Endodermal cell (in vitro differentiated cells): ENCODE measurements at regions not wholly inside any gene's neighbourhood (a gene's known extent, or its start where the extent isn't known, plus 50 kb on each side); places are given as distances from the start of the nearest gene placed in this dataset.
A peak's percentile ranks its signal among the peaks of the same experiment; 100 is the strongest.

ENCODE experiments used
- DNase-seq: peaks from one replicate; pipeline ENCODE4 v3.0.0-alpha.2; 2017
- H3K27ac ChIP-seq: 2 replicates; pipeline ENCODE4 v1.5.1; 2013; ENCODE audit warnings: mild to moderate bottlenecking, low read depth, low read length, moderate library complexity
- H3K27me3 ChIP-seq: 2 replicates; pipeline ENCODE4 v1.6.1; 2013; ENCODE audit warnings: mild to moderate bottlenecking, low read length, moderate library complexity; ENCODE audit not compliant: insufficient read depth, control insufficient read depth, poor library complexity, severe bottlenecking
- H3K36me3 ChIP-seq: 2 replicates; pipeline ENCODE4 v1.7.0; 2013; ENCODE audit warnings: mild to moderate bottlenecking, low read length, moderate library complexity; ENCODE audit not compliant: control insufficient read depth, insufficient read depth
- H3K4me1 ChIP-seq: one replicate; pipeline ENCODE4 v1.7.0; 2013; ENCODE audit warnings: low read length; ENCODE audit not compliant: control insufficient read depth, insufficient read depth
- H3K4me3 ChIP-seq: 2 replicates; pipeline ENCODE4 v1.5.1; 2013; ENCODE audit warnings: mild to moderate bottlenecking, low read length, moderate library complexity
- H3K9ac ChIP-seq: 2 replicates; pipeline ENCODE4 v1.6.1; 2013; ENCODE audit warnings: mild to moderate bottlenecking, low read length, moderate library complexity; ENCODE audit not compliant: poor library complexity, severe bottlenecking; ENCODE audit errors: extremely low read depth
- H3K9me3 ChIP-seq: 2 replicates; pipeline ENCODE4 v1.6.1; 2013; ENCODE audit warnings: mild to moderate bottlenecking, low read length, moderate library complexity; ENCODE audit not compliant: control insufficient read depth
- H3K27ac Mint-ChIP-seq: 2 replicates; pipeline ENCODE4 v1.8.0; 2020; ENCODE audit warnings: mixed read lengths
- H3K27me3 Mint-ChIP-seq: 2 replicates; pipeline ENCODE4 v1.8.0; 2021; ENCODE audit warnings: mild to moderate bottlenecking, mixed read lengths; ENCODE audit not compliant: insufficient read depth
- H3K36me3 Mint-ChIP-seq: 2 replicates; pipeline ENCODE4 v1.8.0; 2020; ENCODE audit warnings: low read depth, mixed read lengths
- H3K4me1 Mint-ChIP-seq: 2 replicates; pipeline ENCODE4 v1.8.0; 2020; ENCODE audit warnings: mixed read lengths
- H3K4me3 Mint-ChIP-seq: 2 replicates; pipeline ENCODE4 v1.8.0; 2020; ENCODE audit warnings: mild to moderate bottlenecking, moderate library complexity, mixed read lengths
- H3K9me3 Mint-ChIP-seq: 2 replicates; pipeline ENCODE4 v1.8.0; 2020; ENCODE audit warnings: mild to moderate bottlenecking, mixed read lengths
- CTCF ChIP-seq: fragments of 200-600 bp; sonication (generic); conservative IDR thresholded peaks from 2 replicates; pipeline ENCODE4 v1.5.0; 2021; ENCODE audit warnings: antibody characterized with exemption, mild to moderate bottlenecking
- WGBS, 2 experiments: methylation state at CpG; one replicate each; pipeline versions ENCODE4 v1.1.5 to v1.1.7; 2013; ENCODE audit warnings: missing lambda C conversion rate in 2 of 2, mixed read lengths in 1 of 2; ENCODE audit not compliant: insufficient coverage in 1 of 2, insufficient read length in 1 of 2; 5-methylcytosine and 5-hydroxymethylcytosine counted together

GRCh38 chr3:8106921-8107320 lies 394.7 kb upstream of the LMCD1 start:
- H3K4me1 ChIP-seq, result peaks cover 6% of the 10 kb centered on the region
- Mint-ChIP-seq H3K27me3 (no peaks in the 10 kb centered on the region), H3K36me3 (no peaks in the 10 kb centered on the region), H3K9me3 (no peaks in the 10 kb centered on the region), H3K4me1 (peaks cover 22% of the 10 kb centered on the region), H3K27ac (no peak overlapping the region), H3K4me3 (no peak overlapping the region)
- H3K27ac ChIP-seq, result no peak overlapping the region
- H3K9me3 ChIP-seq, result no peaks in the 10 kb centered on the region
- H3K27me3 ChIP-seq, result no peaks in the 10 kb centered on the region
- H3K4me3 ChIP-seq, result no peak overlapping the region
- no peak for DNase-seq
- WGBS, 2 experiments, result 78 to 97% methylated on average over 1 to 2 of the region's 2 CpGs
- TF ChIP-seq CTCF, result no peak
- no peak overlapping the region for H3K9ac ChIP-seq
- H3K36me3 ChIP-seq, result no peaks in the 10 kb centered on the region

GRCh38 chr3:8110966-8111798 lies 390.4 kb upstream of the LMCD1 start:
- Histone ChIP-seq H3K9ac (no peak overlapping the region), H3K27ac (no peak overlapping the region), H3K4me1 (peaks cover 9% of the 10 kb centered on the region), H3K36me3 (no peaks in the 10 kb centered on the region), H3K9me3 (no peaks in the 10 kb centered on the region), H3K4me3 (no peak overlapping the region), H3K27me3 (no peaks in the 10 kb centered on the region)
- peak; percentile 89 for TF ChIP-seq CTCF
- no peaks in the 10 kb centered on the region for H3K9me3 Mint-ChIP-seq
- H3K4me1 Mint-ChIP-seq, result peaks cover 43% of the 10 kb centered on the region
- no peaks in the 10 kb centered on the region for H3K27me3 Mint-ChIP-seq
- no peak overlapping the region for H3K27ac Mint-ChIP-seq
- 47 to 57% methylated on average over 11 to 14 of the region's 14 CpGs for WGBS, 2 experiments
- no peak overlapping the region for H3K4me3 Mint-ChIP-seq
- no peaks in the 10 kb centered on the region for H3K36me3 Mint-ChIP-seq
- DNase-seq, result peak; percentile 93

GRCh38 chr3:8112587-8112986 lies 389.0 kb upstream of the LMCD1 start:
- no peak overlapping the region for H3K4me3 Mint-ChIP-seq
- H3K27ac ChIP-seq, result no peak overlapping the region
- H3K36me3 ChIP-seq, result no peaks in the 10 kb centered on the region
- H3K36me3 Mint-ChIP-seq, result no peaks in the 10 kb centered on the region
- no peak overlapping the region for H3K4me3 ChIP-seq
- H3K4me1 ChIP-seq, result peaks cover 9% of the 10 kb centered on the region
- H3K27me3 Mint-ChIP-seq, result no peaks in the 10 kb centered on the region
- DNase-seq, result peak; percentile 46
- peaks cover 43% of the 10 kb centered on the region for H3K4me1 Mint-ChIP-seq
- 69 to 83% methylated on average over 2 to 7 of the region's 7 CpGs for WGBS, 2 experiments
- H3K27me3 ChIP-seq, result no peaks in the 10 kb centered on the region
- no peaks in the 10 kb centered on the region for H3K9me3 ChIP-seq
- H3K9ac ChIP-seq, result no peak overlapping the region
- no peak for TF ChIP-seq CTCF
- no peaks in the 10 kb centered on the region for H3K9me3 Mint-ChIP-seq
- no peak overlapping the region for H3K27ac Mint-ChIP-seq
